Heart right ventricle (tissue), 16 donors: ENCODE measurements at regions not wholly inside any gene's neighbourhood (a gene's known extent, or its start where the extent isn't known, plus 50 kb on each side); places are given as distances from the start of the nearest gene placed in this dataset.

Source experiments
- ATAC-seq, 8 donors: fragments of 200-7000 bp; cut with Tn5 transposase; one replicate each; pipeline ENCODE4 v1.9.1; 2020; ENCODE audit warnings: mild to moderate bottlenecking in 8 of 8, moderate library complexity in 8 of 8, moderate number of reproducible peaks in 1 of 8
- DNase-seq, 2 donors: peaks; one replicate each; pipeline ENCODE4 v3.0.0-alpha.2; 2020
- H3K27ac ChIP-seq, 10 donors: fragments of 200-600 bp; sonication (generic) in 2 of 10; one replicate each; pipeline versions ENCODE4 v1.5.0 to v1.8.0; 2020 to 2022; ENCODE audit warnings: mild to moderate bottlenecking in 3 of 10
- H3K27me3 ChIP-seq, 7 donors: fragments of 200-600 bp; one replicate each; pipeline ENCODE4 v1.8.0; 2021 to 2022; ENCODE audit warnings: mild to moderate bottlenecking in 2 of 7
- H3K36me3 ChIP-seq, 9 donors: fragments of 200-600 bp; sonication (generic) in 1 of 9; one replicate each; pipeline versions ENCODE4 v1.5.0 to v1.8.0; 2020 to 2022; ENCODE audit warnings: mild to moderate bottlenecking in 2 of 9
- H3K4me1 ChIP-seq, 9 donors: fragments of 200-600 bp; sonication (generic) in 1 of 9; one replicate each; pipeline versions ENCODE4 v1.5.0 to v1.8.0; 2020 to 2022; ENCODE audit warnings: mild to moderate bottlenecking in 4 of 9
- H3K4me3 ChIP-seq, 10 donors: fragments of 200-600 bp; sonication (generic) in 2 of 10; one replicate each; pipeline versions ENCODE4 v1.5.0 to v1.8.0; 2020 to 2022; ENCODE audit warnings: mild to moderate bottlenecking in 7 of 10, moderate library complexity in 2 of 10
- H3K9me3 ChIP-seq, 11 donors: fragments of 200-600 bp in 10 of 11; sonication (generic) in 2 of 11; one replicate each; pipeline versions ENCODE4 v1.5.0 to v1.8.0; 2013 to 2022; ENCODE audit warnings: mild to moderate bottlenecking in 2 of 11, control low read depth in 1 of 11, moderate library complexity in 1 of 11
- CTCF ChIP-seq, 9 donors: fragments of 200-600 bp; sonication (generic) in 2 of 9; IDR thresholded peaks; one replicate each; pipeline versions ENCODE4 v1.5.0 to v1.8.0; 2021 to 2022; ENCODE audit warnings: antibody characterized with exemption in 9 of 9, mild to moderate bottlenecking in 5 of 9, moderate library complexity in 1 of 9
- WGBS, 2 donors: extraction: QIAGEN DNeasy Blood & Tissue Kit; methylation state at CpG; one replicate each; pipeline ENCODE4 v1.1.7; 2013; ENCODE audit warnings: inconsistent platforms in 1 of 2; 5-methylcytosine and 5-hydroxymethylcytosine counted together
- intact Hi-C, 10 donors: fragments of 100-400 bp; cut with DNase I; formaldehyde crosslinking; loops; one replicate each; pipeline versions ENCODE4 v1.11.1 to v1.14.2; 2022
- donor health status: Arrhythmogenic right ventricular cardiomyopathy.
- donor health status: ischemic (EF 13 %, LVEDD 7.1; RV severe dilation, severe dysfunction).
- donor health status: healthy with polysubstance abuse.
- donor health status: DM: no; HTN: yes; CAD: no.
- donor health status: DM: no; HTN: no; CAD: no.
- donor health status: ischemic (EF 25% LVEDD 6.9; RV normal size, moderate dysfunction).
- donor health status: ischemic (EF 25% LVEDD 5.7; RV mildly dilated, moderate dysfunction).
- donor health status: healthy.
- donor health status: DM: yes; HTN: yes; CAD: no.
- donor health status: Ischemic cardiomyopathy.
- donor health status: ischemic (EF 35%, LVEDD 5.7; RV mildly dilated, moderate dysfunction).
- donor health status: nonischemic (EF 11% LVEDD 7.7; RV severe dilation, severe dysfunction).
- donor health status: DM: yes; HTN: yes; CAD: no.
- donor health status: PGD.
- donor health status: ischemic (EF 29% LVEDD 5.4; RV normal size, mild dysfunction).
- donor health status: nonischemic (EF 23%, LVEDD 6.1; RV moderate dilation, normal function).

GRCh38 chr1:4084446-4084845, 184.4 kb upstream of the C1orf174 start:
- H3K27ac ChIP-seq = no peak overlapping the region
- WGBS, 2 donors = 69 to 75% methylated on average over 6 of the region's 6 CpGs
- ATAC-seq = no peak
- H3K4me1 ChIP-seq = no peaks in the 10 kb centered on the region
- peaks cover 0 to 34% (median 23%) of the 10 kb centered on the region in 7 donors for H3K27me3 ChIP-seq
- H3K9me3 ChIP-seq = peaks cover 0 to 6% (median 0%) of the 10 kb centered on the region in 11 donors
- no peak for DNase-seq
- H3K4me3 ChIP-seq = no peak overlapping the region
- intact Hi-C loops = no loop called here
- TF ChIP-seq CTCF (IDR thresholded peaks at IDR 0.05) = no peak
- H3K36me3 ChIP-seq = no peaks in the 10 kb centered on the region

DNA sequence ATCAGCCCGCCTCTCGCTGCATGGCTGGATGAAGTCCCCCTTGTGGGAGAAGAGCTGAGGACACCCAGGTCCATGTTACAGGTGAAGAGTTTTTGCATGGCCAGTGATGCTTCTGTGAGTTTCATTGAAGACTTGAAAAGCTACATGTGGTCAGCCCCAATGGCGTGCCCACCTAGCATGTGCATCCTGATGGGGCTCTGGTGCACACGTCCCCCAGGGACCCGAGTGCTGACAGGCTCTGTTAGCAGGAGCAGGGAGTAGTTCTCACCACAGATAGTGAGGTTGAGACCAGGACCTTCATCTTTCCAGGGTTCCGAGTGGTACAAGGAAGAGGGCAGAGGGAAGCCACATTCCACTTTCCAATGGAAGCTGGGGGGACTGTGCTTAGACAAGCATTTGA, 184.8 kb upstream of the C1orf174 start:
- peaks cover 0 to 7% (median 0%) of the 10 kb centered on the region in 11 donors for H3K9me3 ChIP-seq
- no peaks in the 10 kb centered on the region for H3K4me1 ChIP-seq
- no peak for TF ChIP-seq CTCF (IDR thresholded peaks at IDR 0.05)
- peaks cover 0 to 38% (median 23%) of the 10 kb centered on the region in 7 donors for H3K27me3 ChIP-seq
- H3K27ac ChIP-seq = no peak overlapping the region
- intact Hi-C loops = no loop called here
- H3K36me3 ChIP-seq = no peaks in the 10 kb centered on the region
- ATAC-seq (no peak), DNase-seq (no peak)
- H3K4me3 ChIP-seq = no peak overlapping the region
- WGBS, 2 donors = 71 to 77% methylated on average over 6 of the region's 6 CpGs

- no peak for TF ChIP-seq CTCF (IDR thresholded peaks at IDR 0.05)
- DNase-seq (no peak), ATAC-seq (no peak)
- Histone ChIP-seq H3K27me3 (peaks cover 0 to 38% (median 18%) of the 10 kb centered on the region in 7 donors), H3K36me3 (no peaks in the 10 kb centered on the region), H3K4me1 (no peaks in the 10 kb centered on the region), H3K27ac (no peak overlapping the region), H3K4me3 (no peak overlapping the region), H3K9me3 (peaks cover 0 to 7% (median 0%) of the 10 kb centered on the region in 11 donors)
- intact Hi-C loops = no loop called here
- 68 to 75% methylated on average over 5 of the region's 5 CpGs for WGBS, 2 donors
Measured at GRCh38 chr1:4085546-4085945, 185.5 kb upstream of the C1orf174 start.

DNA sequence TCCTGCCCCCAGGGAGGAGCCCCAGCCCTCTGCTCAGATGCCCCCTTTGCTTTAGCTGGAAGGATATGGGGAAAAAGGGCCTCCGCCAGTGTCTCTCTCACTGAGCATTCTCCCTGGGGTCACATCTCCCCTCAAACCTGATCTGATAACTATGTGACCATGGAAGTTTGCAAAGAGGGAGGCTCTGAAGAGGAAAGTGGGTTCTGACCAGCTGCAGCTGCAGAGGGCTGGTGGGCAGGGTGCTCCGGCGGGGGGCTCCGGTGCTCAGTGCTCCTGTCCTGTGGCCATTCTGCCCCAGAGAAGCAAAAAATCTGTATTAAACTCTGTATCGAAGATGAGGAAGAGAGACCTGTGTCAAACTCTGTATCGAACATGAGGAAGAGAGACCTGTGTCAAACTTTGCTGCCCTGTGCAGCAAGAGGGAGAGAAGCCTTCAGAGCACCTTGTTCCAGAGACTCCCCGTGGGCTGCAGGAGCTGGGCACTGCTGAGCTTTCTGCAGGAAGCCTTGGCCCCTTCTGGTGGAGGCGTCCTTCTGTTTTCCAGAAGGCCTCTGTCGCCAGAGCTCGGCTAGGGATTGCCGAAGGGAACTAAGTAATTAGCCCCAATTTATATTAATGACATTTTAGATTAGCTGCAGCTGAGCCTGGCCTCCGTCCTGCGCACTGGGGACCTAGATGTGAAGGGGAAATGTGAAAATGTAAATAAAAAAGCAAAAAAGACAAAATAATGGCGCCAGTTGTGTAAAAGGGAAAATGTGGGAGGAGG, 186.2 kb upstream of the C1orf174 start:
- no peak overlapping the region for H3K27ac ChIP-seq
- no peaks in the 10 kb centered on the region for H3K36me3 ChIP-seq
- intact Hi-C loops = no loop called here
- peaks cover 0 to 36% (median 17%) of the 10 kb centered on the region in 7 donors for H3K27me3 ChIP-seq
- ATAC-seq (no peak), DNase-seq (no peak)
- WGBS, 2 donors = 84 to 88% methylated on average over 14 of the region's 14 CpGs
- no peaks in the 10 kb centered on the region for H3K4me1 ChIP-seq
- peaks cover 0 to 10% (median 0%) of the 10 kb centered on the region in 11 donors for H3K9me3 ChIP-seq
- no peak for TF ChIP-seq CTCF (IDR thresholded peaks at IDR 0.05)
- no peak overlapping the region for H3K4me3 ChIP-seq
